GM13977 (cell line): ENCODE measurements at regions not wholly inside any gene's neighbourhood (a gene's known extent, or its start where the extent isn't known, plus 50 kb on each side); places are given as distances from the start of the nearest gene placed in this dataset.

ENCODE experiments used
- DNase-seq: peaks from one replicate; pipeline ENCODE4 v3.0.0; 2012; ENCODE audit warnings: low spot score
- CTCF ChIP-seq: IDR thresholded peaks from 2 replicates; pipeline ENCODE4 v1.5.1; 2012; ENCODE audit warnings: mild to moderate bottlenecking, control low read depth; ENCODE audit not compliant: insufficient read depth; ENCODE audit errors: extremely low read depth, missing control alignments
- in situ Hi-C: fragments of 300-500 bp; cut with MboI; formaldehyde crosslinking; loops from one replicate; pipeline ENCODE4 v1.12.0; 2022; ENCODE audit warnings: low sequenced_read_pairs, low pct_unique_long_range_greater_than_20kb, mixed read lengths, inconsistent platforms; ENCODE audit not compliant: unreplicated experiment

GRCh38 chr5:89956838-89957237 lies 452.7 kb downstream of the CETN3 start:
- TF ChIP-seq CTCF: no peak
- in situ Hi-C loops: no loop called here
- DNase-seq: no peak

DNA sequence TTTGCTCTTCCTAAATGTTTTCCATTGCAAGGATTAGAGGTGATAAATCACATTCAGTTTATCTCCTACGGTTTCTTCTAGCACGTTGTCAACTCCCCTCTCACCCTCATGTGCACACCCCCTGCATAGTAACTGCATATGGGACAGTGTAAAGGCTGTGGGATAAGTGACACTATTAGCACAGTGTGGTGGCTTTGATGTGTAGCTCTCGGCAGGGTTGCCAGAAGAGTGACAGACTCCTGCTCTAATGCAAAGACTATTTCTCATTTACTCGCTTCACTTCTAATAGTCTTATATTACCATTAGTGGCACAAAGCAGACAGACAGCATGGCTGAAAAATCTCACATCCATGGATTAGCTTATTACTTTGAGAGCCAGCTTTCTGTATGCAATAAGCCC lies 454.6 kb downstream of the CETN3 start:
- in situ Hi-C loops: no loop called here
- DNase-seq: no peak
- TF ChIP-seq CTCF: no peak

DNA sequence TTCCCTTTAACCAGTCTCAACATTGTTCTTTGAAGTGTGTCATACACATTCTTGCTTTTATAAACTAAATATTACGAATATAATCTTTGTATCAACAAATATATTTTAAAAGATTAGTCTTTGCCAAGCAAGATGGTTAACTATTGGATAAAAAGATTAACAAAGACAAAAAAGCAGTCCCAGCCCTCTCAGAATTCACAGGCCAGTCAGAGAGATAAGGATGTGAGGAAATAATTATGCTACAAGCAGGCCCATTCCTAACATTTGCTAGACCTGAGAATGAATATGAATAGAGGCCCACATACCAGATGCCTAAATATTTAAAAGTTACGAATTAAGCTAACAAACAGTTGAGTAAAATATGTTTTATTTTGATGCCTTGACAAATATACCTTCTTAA lies 457.7 kb downstream of the CETN3 start:
- in situ Hi-C loops: no loop called here
- TF ChIP-seq CTCF: no peak
- DNase-seq: no peak

DNA sequence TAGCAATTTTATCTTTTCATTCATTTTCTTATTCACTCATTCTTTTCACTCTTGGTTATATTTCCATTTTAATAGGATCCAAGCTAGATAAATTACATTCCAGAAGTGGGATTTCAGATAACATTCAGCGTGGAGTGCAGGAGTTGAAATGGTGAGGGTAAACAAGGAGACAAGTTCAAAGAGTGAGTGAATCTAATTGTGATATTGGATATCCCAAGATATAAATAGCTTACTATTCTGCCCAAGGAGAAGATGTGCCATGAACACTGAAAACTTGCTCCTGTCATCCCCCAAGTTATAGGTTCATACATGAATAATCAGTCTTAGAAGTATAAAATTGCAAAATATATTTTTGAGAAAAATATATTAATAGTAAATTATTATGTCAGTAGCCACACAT lies 459.3 kb downstream of the CETN3 start:
- TF ChIP-seq CTCF: no peak
- no peak for DNase-seq
- in situ Hi-C loops: no loop called here

DNA sequence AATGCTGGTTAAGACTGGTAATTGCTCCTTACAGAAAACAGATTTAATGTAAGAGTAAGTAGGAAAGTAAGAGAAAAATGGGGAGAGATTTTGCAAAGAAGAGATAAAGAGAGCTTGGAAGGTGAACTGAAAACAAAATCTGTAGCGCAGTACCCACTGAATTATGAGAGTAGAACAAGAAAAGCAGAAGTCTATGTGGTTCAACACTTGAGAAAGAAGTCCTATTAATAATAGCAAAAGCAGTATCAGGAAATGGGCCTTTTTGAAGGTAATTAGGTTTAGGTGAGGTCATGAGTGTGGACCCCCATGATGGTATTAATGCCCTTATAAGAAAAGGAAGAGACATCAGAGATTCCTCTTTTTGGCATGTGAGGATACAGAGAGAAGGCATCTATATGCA lies 460.6 kb downstream of the CETN3 start:
- in situ Hi-C loops: no loop called here
- no peak for DNase-seq
- no peak for TF ChIP-seq CTCF

DNA sequence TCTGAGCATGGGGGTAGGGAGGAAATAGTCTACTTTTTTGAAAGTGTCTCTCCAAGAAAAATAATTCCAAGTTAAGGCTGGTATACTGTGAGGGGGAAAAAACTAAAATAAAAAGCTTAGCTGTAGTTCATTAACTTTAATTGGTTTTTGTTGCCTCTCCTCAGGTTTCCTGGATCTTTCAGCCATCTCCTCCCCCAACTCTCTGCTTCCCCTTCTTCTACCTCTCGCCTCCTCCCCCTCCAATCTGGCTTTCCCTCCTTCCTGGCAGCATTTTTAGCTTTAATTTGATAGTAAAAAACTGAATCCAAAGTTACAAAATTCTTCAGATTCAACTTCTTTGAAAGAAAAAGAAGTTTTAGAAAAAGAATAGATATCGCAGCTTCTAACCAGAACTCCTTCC lies 462.6 kb downstream of the CETN3 start:
- DNase-seq: no peak
- in situ Hi-C loops: no loop called here
- TF ChIP-seq CTCF: no peak

DNA sequence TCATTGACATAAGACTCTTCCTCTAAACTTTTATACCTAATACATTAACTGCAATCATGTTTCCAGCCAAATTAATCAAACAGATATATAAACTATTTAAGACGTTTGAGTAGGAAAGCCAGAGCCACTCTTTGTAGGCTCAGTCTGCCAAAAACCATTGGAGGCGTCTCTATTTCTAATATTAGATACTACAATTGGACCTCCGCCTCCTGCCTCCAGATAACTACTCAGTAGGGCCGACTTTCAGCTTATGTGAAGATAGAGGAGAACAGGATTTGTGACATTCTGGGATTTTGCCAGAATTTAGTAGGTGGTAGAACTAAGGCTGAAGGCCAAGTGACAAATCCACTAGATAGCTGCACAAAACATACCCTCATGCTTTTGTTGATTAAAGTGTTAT lies 463.0 kb downstream of the CETN3 start:
- DNase-seq: no peak
- TF ChIP-seq CTCF: no peak
- in situ Hi-C loops: no loop called here
